Loucy (cell line): ENCODE measurements at regions not wholly inside any gene's neighbourhood (a gene's known extent, or its start where the extent isn't known, plus 50 kb on each side); places are given as distances from the start of the nearest gene placed in this dataset.

Source experiments
- H2AFZ ChIP-seq: fragments of 200-600 bp; sonication (generic); 2 replicates; pipeline ENCODE4 v1.6.0; 2016; ENCODE audit warnings: antibody characterized with exemption, mild to moderate bottlenecking, low read length, moderate library complexity
- H3F3A ChIP-seq: fragments of 200-600 bp; 2 replicates; pipeline ENCODE4 v1.6.0; 2016; ENCODE audit warnings: antibody characterized with exemption, low read depth, mild to moderate bottlenecking
- H3K27me3 ChIP-seq: fragments of 200-600 bp; sonication (generic); 2 replicates; pipeline ENCODE4 v1.6.1; 2014; ENCODE audit warnings: low read length, mild to moderate bottlenecking; ENCODE audit not compliant: insufficient read depth, poor library complexity, severe bottlenecking
- H3K36me3 ChIP-seq: fragments of 200-600 bp; sonication (generic); 2 replicates; pipeline ENCODE4 v1.6.1; 2016; ENCODE audit warnings: low read length; ENCODE audit not compliant: insufficient read depth
- H3K4me1 ChIP-seq: fragments of 200-600 bp; sonication (generic); 2 replicates; pipeline ENCODE4 v1.5.1; 2014; ENCODE audit warnings: low read length, mild to moderate bottlenecking; ENCODE audit not compliant: insufficient read depth, poor library complexity, severe bottlenecking
- H3K4me2 ChIP-seq: fragments of 200-600 bp; sonication (generic); 2 replicates; pipeline ENCODE4 v1.6.0; 2014; ENCODE audit warnings: antibody characterized with exemption, low read length, low read depth, mild to moderate bottlenecking; ENCODE audit not compliant: poor library complexity, severe bottlenecking
- H3K4me3 ChIP-seq: fragments of 200-600 bp; sonication (generic); 2 replicates; pipeline ENCODE4 v1.5.1; 2014; ENCODE audit warnings: low read length, mild to moderate bottlenecking, mixed read lengths; ENCODE audit not compliant: poor library complexity, severe bottlenecking
- H3K79me2 ChIP-seq: fragments of 200-600 bp; sonication (generic); 2 replicates; pipeline ENCODE4 v1.6.1; 2014; ENCODE audit warnings: low read length; ENCODE audit not compliant: insufficient read depth
- H3K9ac ChIP-seq: fragments of 200-600 bp; sonication (generic); 2 replicates; pipeline ENCODE4 v1.6.0; 2014; ENCODE audit warnings: mild to moderate bottlenecking, low read depth, low read length, moderate library complexity; ENCODE audit not compliant: poor library complexity, severe bottlenecking
- H3K9me2 ChIP-seq: fragments of 200-600 bp; sonication (generic); replicated peaks from 2 replicates; pipeline ENCODE4 v1.6.1; 2016; ENCODE audit warnings: low read depth, low read length, mixed read lengths
- H3K9me3 ChIP-seq: fragments of 200-600 bp; sonication (generic); 2 replicates; pipeline ENCODE4 v1.6.1; 2014; ENCODE audit warnings: mild to moderate bottlenecking, antibody characterized with exemption, low read length, low read depth; ENCODE audit not compliant: insufficient read depth
- H4K20me1 ChIP-seq: fragments of 200-600 bp; sonication (generic); 2 replicates; pipeline ENCODE4 v1.6.0; 2014; ENCODE audit warnings: antibody characterized with exemption, low read length, mild to moderate bottlenecking; ENCODE audit not compliant: insufficient read depth, poor library complexity, severe bottlenecking
- EZH2phosphoT487 ChIP-seq: fragments of 200-600 bp; IDR thresholded peaks from 2 replicates; pipeline ENCODE4 v1.6.1; 2018; ENCODE audit warnings: antibody characterized with exemption, mild to moderate bottlenecking, moderate library complexity, borderline replicate concordance
- TF ChIP-seq, protein P1 (sequence below): fragments of 200-600 bp; sonication (generic); conservative IDR thresholded peaks from 2 replicates; pipeline ENCODE4 v1.5.1; 2014; ENCODE audit warnings: mild to moderate bottlenecking, antibody characterized with exemption, low read length

DNA sequence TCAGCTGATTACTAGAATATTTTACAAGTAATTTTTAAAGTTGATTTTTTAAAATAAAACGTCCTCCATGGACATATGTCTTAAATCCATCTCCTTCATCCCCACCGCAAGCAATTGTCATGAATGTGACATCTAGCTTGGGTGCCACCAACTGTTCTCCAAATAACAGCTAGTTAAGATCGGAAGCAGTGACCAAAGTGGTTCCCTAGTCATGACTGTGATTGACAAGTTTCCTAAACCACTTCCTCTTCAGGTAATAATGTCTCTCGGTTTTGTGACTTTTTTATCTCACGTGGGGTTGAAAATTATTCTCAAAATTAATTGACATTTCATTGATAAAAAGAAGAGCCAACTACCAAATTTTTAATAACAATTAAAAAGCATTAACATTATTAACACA, 135.3 kb upstream of the MIR17HG start:
- no peak overlapping the region for H3K4me3 ChIP-seq
- no peaks in the 10 kb centered on the region for H4K20me1 ChIP-seq
- no peaks in the 10 kb centered on the region for H3K9me2 ChIP-seq
- H3K36me3 ChIP-seq: no peaks in the 10 kb centered on the region
- no peaks in the 10 kb centered on the region for H3K27me3 ChIP-seq
- no peaks in the 10 kb centered on the region for H3K4me1 ChIP-seq
- TF ChIP-seq, protein P1, sequence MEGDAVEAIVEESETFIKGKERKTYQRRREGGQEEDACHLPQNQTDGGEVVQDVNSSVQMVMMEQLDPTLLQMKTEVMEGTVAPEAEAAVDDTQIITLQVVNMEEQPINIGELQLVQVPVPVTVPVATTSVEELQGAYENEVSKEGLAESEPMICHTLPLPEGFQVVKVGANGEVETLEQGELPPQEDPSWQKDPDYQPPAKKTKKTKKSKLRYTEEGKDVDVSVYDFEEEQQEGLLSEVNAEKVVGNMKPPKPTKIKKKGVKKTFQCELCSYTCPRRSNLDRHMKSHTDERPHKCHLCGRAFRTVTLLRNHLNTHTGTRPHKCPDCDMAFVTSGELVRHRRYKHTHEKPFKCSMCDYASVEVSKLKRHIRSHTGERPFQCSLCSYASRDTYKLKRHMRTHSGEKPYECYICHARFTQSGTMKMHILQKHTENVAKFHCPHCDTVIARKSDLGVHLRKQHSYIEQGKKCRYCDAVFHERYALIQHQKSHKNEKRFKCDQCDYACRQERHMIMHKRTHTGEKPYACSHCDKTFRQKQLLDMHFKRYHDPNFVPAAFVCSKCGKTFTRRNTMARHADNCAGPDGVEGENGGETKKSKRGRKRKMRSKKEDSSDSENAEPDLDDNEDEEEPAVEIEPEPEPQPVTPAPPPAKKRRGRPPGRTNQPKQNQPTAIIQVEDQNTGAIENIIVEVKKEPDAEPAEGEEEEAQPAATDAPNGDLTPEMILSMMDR: no peak
- TF ChIP-seq EZH2phosphoT487: no peak
- no peak overlapping the region for H2AFZ ChIP-seq
- no peaks in the 10 kb centered on the region for H3K79me2 ChIP-seq
- no peaks in the 10 kb centered on the region for H3K9me3 ChIP-seq
- H3K4me2 ChIP-seq: no peak overlapping the region
- H3K9ac ChIP-seq: no peak overlapping the region
- no peaks in the 10 kb centered on the region for H3F3A ChIP-seq

DNA sequence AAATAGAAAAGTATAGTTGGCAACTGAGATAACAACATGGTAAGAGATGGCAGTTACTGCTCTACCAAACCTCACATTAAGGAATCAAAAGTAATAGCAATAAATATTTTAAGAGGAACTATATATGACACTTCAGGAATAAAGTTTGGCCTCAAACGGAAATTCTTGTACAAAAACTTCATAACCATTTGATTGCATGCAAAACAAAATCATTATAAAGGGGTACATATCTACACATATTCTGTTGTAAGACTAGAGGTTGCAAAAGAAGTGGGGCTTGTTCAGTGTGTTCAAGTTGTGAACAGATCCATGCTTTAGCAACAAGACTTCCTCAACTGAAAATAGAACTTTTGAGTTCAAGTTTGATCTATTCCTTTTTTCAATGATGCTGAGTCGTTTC, 133.5 kb upstream of the MIR17HG start:
- H3K4me2 ChIP-seq: no peak overlapping the region
- no peaks in the 10 kb centered on the region for H3K79me2 ChIP-seq
- H3K27me3 ChIP-seq: no peaks in the 10 kb centered on the region
- no peaks in the 10 kb centered on the region for H3K36me3 ChIP-seq
- H3K4me3 ChIP-seq: no peak overlapping the region
- no peaks in the 10 kb centered on the region for H3K9me3 ChIP-seq
- no peak overlapping the region for H3K9ac ChIP-seq
- H4K20me1 ChIP-seq: no peaks in the 10 kb centered on the region
- H3K9me2 ChIP-seq: no peaks in the 10 kb centered on the region
- no peak overlapping the region for H2AFZ ChIP-seq
- TF ChIP-seq EZH2phosphoT487: no peak
- TF ChIP-seq, protein P1: no peak
- no peaks in the 10 kb centered on the region for H3K4me1 ChIP-seq
- no peaks in the 10 kb centered on the region for H3F3A ChIP-seq

DNA sequence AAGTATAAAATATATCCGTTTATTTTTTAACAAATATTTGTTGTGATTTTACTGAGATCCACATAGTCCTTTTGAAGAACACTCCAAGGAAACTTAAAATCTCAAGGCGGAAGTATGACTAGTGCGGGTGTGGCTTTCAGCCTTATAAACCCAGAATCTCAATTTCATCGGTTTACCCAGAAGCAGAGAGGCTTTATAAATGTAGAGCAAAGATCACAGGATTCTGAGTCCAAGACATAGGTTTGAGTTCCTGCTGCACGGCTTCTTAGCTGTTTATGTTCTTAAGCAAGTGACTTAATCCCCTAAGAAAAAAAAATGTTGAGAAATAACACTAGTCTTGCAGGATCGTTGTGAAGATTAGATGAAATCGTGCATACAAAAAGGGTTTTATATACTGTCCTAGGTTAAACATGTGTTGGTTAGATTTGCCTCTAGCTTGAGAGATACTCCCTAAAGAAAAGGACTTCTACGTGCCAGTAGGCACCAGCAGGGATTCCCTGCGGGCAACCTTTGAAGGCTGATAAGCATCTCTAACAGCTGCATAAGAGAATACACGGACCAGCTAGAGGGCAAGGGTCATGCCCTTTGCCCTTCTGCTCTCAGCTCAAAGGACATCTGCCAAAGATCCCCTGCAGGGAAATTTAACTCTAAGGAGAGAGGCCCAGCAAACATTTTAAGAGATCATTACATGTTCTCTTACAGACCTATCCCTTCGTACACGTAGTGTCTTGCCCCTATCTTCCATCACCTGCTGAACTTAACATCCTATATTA, 130.4 kb upstream of the MIR17HG start:
- no peaks in the 10 kb centered on the region for H3F3A ChIP-seq
- TF ChIP-seq EZH2phosphoT487: no peak
- TF ChIP-seq, protein P1: no peak
- no peak overlapping the region for H3K9ac ChIP-seq
- H3K4me3 ChIP-seq: no peak overlapping the region
- H4K20me1 ChIP-seq: no peaks in the 10 kb centered on the region
- no peaks in the 10 kb centered on the region for H3K79me2 ChIP-seq
- no peaks in the 10 kb centered on the region for H3K9me3 ChIP-seq
- no peak overlapping the region for H3K4me2 ChIP-seq
- H3K36me3 ChIP-seq: no peaks in the 10 kb centered on the region
- H2AFZ ChIP-seq: no peak overlapping the region
- H3K9me2 ChIP-seq: no peaks in the 10 kb centered on the region
- no peaks in the 10 kb centered on the region for H3K27me3 ChIP-seq
- no peaks in the 10 kb centered on the region for H3K4me1 ChIP-seq
